ENCODE measurements at regions not wholly inside any gene's neighbourhood (a gene's known extent, or its start where the extent isn't known, plus 50 kb on each side); places are given as distances from the start of the nearest gene placed in this dataset.

DNA sequence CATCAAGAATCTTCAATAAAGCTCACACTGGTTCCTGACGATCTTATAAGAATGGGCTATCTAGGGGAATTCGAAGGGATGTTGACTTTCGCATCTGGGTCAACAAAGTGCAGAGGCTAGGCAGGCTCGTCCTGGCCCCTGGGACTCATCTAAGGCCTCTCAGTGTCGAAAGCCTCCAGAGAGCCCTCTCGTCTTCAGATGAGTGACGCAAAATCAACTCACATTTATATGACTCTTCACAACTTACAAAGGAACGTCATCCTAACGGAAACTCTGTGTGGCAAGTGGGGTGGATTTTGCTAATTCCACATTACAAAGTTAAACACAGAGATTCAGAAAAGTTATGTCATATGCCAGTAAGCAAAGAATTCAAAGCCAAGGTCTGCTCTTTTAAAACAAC lies 270.5 kb upstream of the EXOC2 start:
- Histone ChIP-seq H2AFZ (ENCODE audit: control insufficient read depth, low read depth, low read length) (no peak overlapping the region), H3K36me3 (ENCODE audit: control insufficient read depth in 2 of 2, insufficient read depth in 2 of 2, low read length in 1 of 2) (no peaks in the 10 kb centered on the region), H3K4me2 (ENCODE audit: control insufficient read depth, insufficient read depth) (no peak overlapping the region), H3K27ac (ENCODE audit: control insufficient read depth, insufficient read depth) (no peak overlapping the region), H3K4me1 (ENCODE audit: control insufficient read depth, insufficient read depth, low read length) (no peaks in the 10 kb centered on the region), H3K9me3 (replicated peaks; ENCODE audit: control insufficient read depth, insufficient read depth, low read length) (no peaks in the 10 kb centered on the region; the same call in 2 of the 3 replicates), H4K20me1 (ENCODE audit: control insufficient read depth, insufficient read depth) (no peaks in the 10 kb centered on the region), H3K9ac (ENCODE audit: control insufficient read depth, insufficient read depth, low read length) (no peak overlapping the region), H3K27me3 (replicated peaks in 1 of 2; ENCODE audit: control insufficient read depth in 2 of 2, insufficient read depth in 2 of 2, low read length in 1 of 2) (no peaks in the 10 kb centered on the region; a peak in 3 of 4 replicates), H3K4me3 (no peak overlapping the region), H3K79me2 (ENCODE audit: control insufficient read depth, insufficient read depth, low read length) (no peaks in the 10 kb centered on the region)
- POLR2A ChIA-PET: no interaction called here
- no peak for ATAC-seq
- in situ Hi-C loops (cut with MboI): no loop called here
- SMC1A ChIA-PET (ENCODE audit: uncharacterized antibody, unreplicated experiment): no interaction called here
- DNase-seq (ENCODE audit: low read depth, low spot score): no peak
- RAD21 ChIA-PET (ENCODE audit: unreplicated experiment): no interaction called here
- FAIRE-seq: no peak
- no TSS peak for BruUV-seq (replicated peaks)
- WGBS (ENCODE audit: insufficient coverage, insufficient replicate concordance, low lambda C conversion rate, missing lambda C conversion rate): 50% methylated on average over 9 of the region's 9 CpGs
- CTCF ChIA-PET: no interaction called here
- intact Hi-C loops (cut with micrococcal nuclease; ENCODE audit: unreplicated experiment): no loop called here
- TF ChIP-seq, protein P1, sequence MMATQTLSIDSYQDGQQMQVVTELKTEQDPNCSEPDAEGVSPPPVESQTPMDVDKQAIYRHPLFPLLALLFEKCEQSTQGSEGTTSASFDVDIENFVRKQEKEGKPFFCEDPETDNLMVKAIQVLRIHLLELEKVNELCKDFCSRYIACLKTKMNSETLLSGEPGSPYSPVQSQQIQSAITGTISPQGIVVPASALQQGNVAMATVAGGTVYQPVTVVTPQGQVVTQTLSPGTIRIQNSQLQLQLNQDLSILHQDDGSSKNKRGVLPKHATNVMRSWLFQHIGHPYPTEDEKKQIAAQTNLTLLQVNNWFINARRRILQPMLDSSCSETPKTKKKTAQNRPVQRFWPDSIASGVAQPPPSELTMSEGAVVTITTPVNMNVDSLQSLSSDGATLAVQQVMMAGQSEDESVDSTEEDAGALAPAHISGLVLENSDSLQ (IDR thresholded peaks at IDR 0.05): no peak
- no peak for TF ChIP-seq CHD1 (IDR thresholded peaks at IDR 0.05; ENCODE audit: low read depth, low read length)
- TF ChIP-seq DPF2 (IDR thresholded peaks at IDR 0.05): no peak
- TF ChIP-seq TCF12 (IDR thresholded peaks at IDR 0.05; ENCODE audit: low read depth, low read length): no peak
- TF ChIP-seq, protein P2, sequence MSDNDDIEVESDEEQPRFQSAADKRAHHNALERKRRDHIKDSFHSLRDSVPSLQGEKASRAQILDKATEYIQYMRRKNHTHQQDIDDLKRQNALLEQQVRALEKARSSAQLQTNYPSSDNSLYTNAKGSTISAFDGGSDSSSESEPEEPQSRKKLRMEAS (IDR thresholded peaks at IDR 0.05; ENCODE audit: low read depth, low read length): no peak
- no peak for TF ChIP-seq FOS (IDR thresholded peaks at IDR 0.05; ENCODE audit: borderline replicate concordance, extremely low read depth, insufficient read length)
- TF ChIP-seq, protein P3, sequence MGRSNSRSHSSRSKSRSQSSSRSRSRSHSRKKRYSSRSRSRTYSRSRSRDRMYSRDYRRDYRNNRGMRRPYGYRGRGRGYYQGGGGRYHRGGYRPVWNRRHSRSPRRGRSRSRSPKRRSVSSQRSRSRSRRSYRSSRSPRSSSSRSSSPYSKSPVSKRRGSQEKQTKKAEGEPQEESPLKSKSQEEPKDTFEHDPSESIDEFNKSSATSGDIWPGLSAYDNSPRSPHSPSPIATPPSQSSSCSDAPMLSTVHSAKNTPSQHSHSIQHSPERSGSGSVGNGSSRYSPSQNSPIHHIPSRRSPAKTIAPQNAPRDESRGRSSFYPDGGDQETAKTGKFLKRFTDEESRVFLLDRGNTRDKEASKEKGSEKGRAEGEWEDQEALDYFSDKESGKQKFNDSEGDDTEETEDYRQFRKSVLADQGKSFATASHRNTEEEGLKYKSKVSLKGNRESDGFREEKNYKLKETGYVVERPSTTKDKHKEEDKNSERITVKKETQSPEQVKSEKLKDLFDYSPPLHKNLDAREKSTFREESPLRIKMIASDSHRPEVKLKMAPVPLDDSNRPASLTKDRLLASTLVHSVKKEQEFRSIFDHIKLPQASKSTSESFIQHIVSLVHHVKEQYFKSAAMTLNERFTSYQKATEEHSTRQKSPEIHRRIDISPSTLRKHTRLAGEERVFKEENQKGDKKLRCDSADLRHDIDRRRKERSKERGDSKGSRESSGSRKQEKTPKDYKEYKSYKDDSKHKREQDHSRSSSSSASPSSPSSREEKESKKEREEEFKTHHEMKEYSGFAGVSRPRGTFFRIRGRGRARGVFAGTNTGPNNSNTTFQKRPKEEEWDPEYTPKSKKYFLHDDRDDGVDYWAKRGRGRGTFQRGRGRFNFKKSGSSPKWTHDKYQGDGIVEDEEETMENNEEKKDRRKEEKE (IDR thresholded peaks at IDR 0.05): no peak
- no peak for TF ChIP-seq KLF5 (IDR thresholded peaks at IDR 0.05; ENCODE audit: partially characterized antibody)
- TF ChIP-seq, protein P4, sequence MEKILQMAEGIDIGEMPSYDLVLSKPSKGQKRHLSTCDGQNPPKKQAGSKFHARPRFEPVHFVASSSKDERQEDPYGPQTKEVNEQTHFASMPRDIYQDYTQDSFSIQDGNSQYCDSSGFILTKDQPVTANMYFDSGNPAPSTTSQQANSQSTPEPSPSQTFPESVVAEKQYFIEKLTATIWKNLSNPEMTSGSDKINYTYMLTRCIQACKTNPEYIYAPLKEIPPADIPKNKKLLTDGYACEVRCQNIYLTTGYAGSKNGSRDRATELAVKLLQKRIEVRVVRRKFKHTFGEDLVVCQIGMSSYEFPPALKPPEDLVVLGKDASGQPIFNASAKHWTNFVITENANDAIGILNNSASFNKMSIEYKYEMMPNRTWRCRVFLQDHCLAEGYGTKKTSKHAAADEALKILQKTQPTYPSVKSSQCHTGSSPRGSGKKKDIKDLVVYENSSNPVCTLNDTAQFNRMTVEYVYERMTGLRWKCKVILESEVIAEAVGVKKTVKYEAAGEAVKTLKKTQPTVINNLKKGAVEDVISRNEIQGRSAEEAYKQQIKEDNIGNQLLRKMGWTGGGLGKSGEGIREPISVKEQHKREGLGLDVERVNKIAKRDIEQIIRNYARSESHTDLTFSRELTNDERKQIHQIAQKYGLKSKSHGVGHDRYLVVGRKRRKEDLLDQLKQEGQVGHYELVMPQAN (conservative IDR thresholded peaks at IDR 0.05): no peak
- TF ChIP-seq NFYA (IDR thresholded peaks at IDR 0.05; ENCODE audit: borderline replicate concordance, low read depth, low read length): no peak
- TF ChIP-seq, protein P5, sequence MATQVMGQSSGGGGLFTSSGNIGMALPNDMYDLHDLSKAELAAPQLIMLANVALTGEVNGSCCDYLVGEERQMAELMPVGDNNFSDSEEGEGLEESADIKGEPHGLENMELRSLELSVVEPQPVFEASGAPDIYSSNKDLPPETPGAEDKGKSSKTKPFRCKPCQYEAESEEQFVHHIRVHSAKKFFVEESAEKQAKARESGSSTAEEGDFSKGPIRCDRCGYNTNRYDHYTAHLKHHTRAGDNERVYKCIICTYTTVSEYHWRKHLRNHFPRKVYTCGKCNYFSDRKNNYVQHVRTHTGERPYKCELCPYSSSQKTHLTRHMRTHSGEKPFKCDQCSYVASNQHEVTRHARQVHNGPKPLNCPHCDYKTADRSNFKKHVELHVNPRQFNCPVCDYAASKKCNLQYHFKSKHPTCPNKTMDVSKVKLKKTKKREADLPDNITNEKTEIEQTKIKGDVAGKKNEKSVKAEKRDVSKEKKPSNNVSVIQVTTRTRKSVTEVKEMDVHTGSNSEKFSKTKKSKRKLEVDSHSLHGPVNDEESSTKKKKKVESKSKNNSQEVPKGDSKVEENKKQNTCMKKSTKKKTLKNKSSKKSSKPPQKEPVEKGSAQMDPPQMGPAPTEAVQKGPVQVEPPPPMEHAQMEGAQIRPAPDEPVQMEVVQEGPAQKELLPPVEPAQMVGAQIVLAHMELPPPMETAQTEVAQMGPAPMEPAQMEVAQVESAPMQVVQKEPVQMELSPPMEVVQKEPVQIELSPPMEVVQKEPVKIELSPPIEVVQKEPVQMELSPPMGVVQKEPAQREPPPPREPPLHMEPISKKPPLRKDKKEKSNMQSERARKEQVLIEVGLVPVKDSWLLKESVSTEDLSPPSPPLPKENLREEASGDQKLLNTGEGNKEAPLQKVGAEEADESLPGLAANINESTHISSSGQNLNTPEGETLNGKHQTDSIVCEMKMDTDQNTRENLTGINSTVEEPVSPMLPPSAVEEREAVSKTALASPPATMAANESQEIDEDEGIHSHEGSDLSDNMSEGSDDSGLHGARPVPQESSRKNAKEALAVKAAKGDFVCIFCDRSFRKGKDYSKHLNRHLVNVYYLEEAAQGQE (IDR thresholded peaks at IDR 0.05; ENCODE audit: low read depth, low read length): no peak
- TF ChIP-seq POLR2AphosphoS2 (IDR thresholded peaks at IDR 0.05; ENCODE audit: low read depth, low read length): no peak
- TF ChIP-seq FOXM1 (IDR thresholded peaks at IDR 0.05; ENCODE audit: low read depth, low read length): no peak
- TF ChIP-seq, protein P6, sequence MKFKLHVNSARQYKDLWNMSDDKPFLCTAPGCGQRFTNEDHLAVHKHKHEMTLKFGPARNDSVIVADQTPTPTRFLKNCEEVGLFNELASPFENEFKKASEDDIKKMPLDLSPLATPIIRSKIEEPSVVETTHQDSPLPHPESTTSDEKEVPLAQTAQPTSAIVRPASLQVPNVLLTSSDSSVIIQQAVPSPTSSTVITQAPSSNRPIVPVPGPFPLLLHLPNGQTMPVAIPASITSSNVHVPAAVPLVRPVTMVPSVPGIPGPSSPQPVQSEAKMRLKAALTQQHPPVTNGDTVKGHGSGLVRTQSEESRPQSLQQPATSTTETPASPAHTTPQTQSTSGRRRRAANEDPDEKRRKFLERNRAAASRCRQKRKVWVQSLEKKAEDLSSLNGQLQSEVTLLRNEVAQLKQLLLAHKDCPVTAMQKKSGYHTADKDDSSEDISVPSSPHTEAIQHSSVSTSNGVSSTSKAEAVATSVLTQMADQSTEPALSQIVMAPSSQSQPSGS (IDR thresholded peaks at IDR 0.05; ENCODE audit: low read length): no peak

Measured in GM12878 (cell line).